KMS-11 (cell line): ENCODE measurements at regions not wholly inside any gene's neighbourhood (a gene's known extent, or its start where the extent isn't known, plus 50 kb on each side); places are given as distances from the start of the nearest gene placed in this dataset.

Experiments
- H2AFZ ChIP-seq: fragments of 200-600 bp; sonication (generic); 2 replicates; pipeline ENCODE4 v1.6.1; 2016; ENCODE audit warnings: antibody characterized with exemption, mixed run types, low read depth
- H3K27ac ChIP-seq: fragments of 200-600 bp; sonication (generic); 2 replicates; pipeline ENCODE4 v1.6.1; 2016; ENCODE audit warnings: mild to moderate bottlenecking, mixed run types
- H3K27me3 ChIP-seq: fragments of 200-600 bp; sonication (generic); 2 replicates; pipeline ENCODE4 v1.6.1; 2017; ENCODE audit warnings: mild to moderate bottlenecking, low read depth, mixed run types, moderate library complexity; ENCODE audit not compliant: insufficient read depth
- H3K36me3 ChIP-seq: fragments of 200-600 bp; sonication (generic); 2 replicates; pipeline ENCODE4 v1.6.1; 2017; ENCODE audit warnings: mild to moderate bottlenecking, mixed run types; ENCODE audit not compliant: insufficient read depth
- H3K4me1 ChIP-seq: fragments of 200-600 bp; sonication (generic); 2 replicates; pipeline ENCODE4 v1.6.1; 2016; ENCODE audit warnings: mild to moderate bottlenecking, low read depth, mixed run types; ENCODE audit not compliant: poor library complexity, severe bottlenecking
- H3K4me2 ChIP-seq: fragments of 200-600 bp; sonication (generic); 2 replicates; pipeline ENCODE4 v1.7.0; 2016; ENCODE audit warnings: mild to moderate bottlenecking, mixed run types
- H3K4me3 ChIP-seq: fragments of 200-600 bp; sonication (generic); IDR thresholded peaks from 2 replicates; pipeline ENCODE4 v1.6.1; 2017; ENCODE audit warnings: low read depth, low read length, mixed read lengths; ENCODE audit not compliant: insufficient read depth
- H3K79me2 ChIP-seq: fragments of 200-600 bp; sonication (generic); 2 replicates; pipeline ENCODE4 v1.6.1; 2016; ENCODE audit warnings: low read depth, mixed run types; ENCODE audit not compliant: insufficient read depth
- H3K9ac ChIP-seq: fragments of 200-600 bp; sonication (generic); 2 replicates; pipeline ENCODE4 v1.6.1; 2016; ENCODE audit warnings: mild to moderate bottlenecking, mixed run types
- H4K20me1 ChIP-seq: fragments of 200-600 bp; sonication (generic); 2 replicates; pipeline ENCODE4 v1.6.1; 2016; ENCODE audit warnings: mild to moderate bottlenecking, mixed run types; ENCODE audit not compliant: insufficient read depth
- TF ChIP-seq, protein P1 (sequence below): fragments of 200-600 bp; sonication (generic); conservative IDR thresholded peaks from 2 replicates; pipeline ENCODE4 v1.6.1; 2017; ENCODE audit warnings: low read depth, mild to moderate bottlenecking, antibody characterized with exemption, low read length, moderate library complexity, mixed read lengths

GRCh38 chr1:230000493-230001184 lies 66.4 kb upstream of the GALNT2 start:
- no peaks in the 10 kb centered on the region for H3K36me3 ChIP-seq
- H3K4me1 ChIP-seq, result peaks cover 10% of the 10 kb centered on the region
- H3K79me2 ChIP-seq, result no peaks in the 10 kb centered on the region
- TF ChIP-seq, protein P1, sequence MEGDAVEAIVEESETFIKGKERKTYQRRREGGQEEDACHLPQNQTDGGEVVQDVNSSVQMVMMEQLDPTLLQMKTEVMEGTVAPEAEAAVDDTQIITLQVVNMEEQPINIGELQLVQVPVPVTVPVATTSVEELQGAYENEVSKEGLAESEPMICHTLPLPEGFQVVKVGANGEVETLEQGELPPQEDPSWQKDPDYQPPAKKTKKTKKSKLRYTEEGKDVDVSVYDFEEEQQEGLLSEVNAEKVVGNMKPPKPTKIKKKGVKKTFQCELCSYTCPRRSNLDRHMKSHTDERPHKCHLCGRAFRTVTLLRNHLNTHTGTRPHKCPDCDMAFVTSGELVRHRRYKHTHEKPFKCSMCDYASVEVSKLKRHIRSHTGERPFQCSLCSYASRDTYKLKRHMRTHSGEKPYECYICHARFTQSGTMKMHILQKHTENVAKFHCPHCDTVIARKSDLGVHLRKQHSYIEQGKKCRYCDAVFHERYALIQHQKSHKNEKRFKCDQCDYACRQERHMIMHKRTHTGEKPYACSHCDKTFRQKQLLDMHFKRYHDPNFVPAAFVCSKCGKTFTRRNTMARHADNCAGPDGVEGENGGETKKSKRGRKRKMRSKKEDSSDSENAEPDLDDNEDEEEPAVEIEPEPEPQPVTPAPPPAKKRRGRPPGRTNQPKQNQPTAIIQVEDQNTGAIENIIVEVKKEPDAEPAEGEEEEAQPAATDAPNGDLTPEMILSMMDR, result no peak
- H3K9ac ChIP-seq, result no peak overlapping the region
- no peak overlapping the region for H3K4me2 ChIP-seq
- no peaks in the 10 kb centered on the region for H3K27me3 ChIP-seq
- no peak overlapping the region for H2AFZ ChIP-seq
- H4K20me1 ChIP-seq, result no peaks in the 10 kb centered on the region
- H3K27ac ChIP-seq, result no peak overlapping the region
- H3K4me3 ChIP-seq, result no peak overlapping the region

DNA sequence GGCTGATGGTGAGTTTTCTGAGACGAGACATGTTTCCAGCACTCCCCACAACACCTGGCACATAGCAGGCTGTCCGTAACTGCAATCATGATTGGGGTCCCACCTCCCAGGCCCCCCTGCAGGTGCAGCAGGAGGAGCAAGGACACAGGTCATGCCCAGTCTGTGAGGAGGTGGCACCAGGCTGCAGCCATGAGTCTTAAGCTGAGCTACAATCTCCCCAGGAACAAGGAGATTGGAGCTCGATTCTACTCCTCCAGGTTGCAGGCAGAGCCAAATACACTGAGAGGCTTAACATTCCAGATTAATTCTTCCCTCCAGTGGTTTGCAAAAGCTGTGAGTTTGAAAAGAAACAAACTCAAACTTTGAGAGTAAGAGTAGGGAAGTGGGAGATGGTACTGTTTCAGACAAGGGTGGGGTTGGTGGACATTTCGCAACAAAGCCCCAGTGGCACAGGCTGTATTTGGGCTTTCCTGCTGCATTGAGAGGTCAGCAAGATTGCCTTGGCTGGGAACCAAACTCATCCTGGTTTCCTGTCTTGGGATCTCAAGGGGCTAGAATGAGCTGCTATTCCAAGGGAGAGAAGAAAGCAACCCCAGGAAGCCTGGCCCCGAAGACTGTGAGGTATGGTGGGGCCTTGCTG lies 64.8 kb upstream of the GALNT2 start:
- no peak overlapping the region for H3K4me2 ChIP-seq
- H3K27ac ChIP-seq, result no peak overlapping the region
- no peak overlapping the region for H3K4me3 ChIP-seq
- H3K27me3 ChIP-seq, result no peaks in the 10 kb centered on the region
- no peaks in the 10 kb centered on the region for H3K4me1 ChIP-seq
- TF ChIP-seq, protein P1, result no peak
- H3K79me2 ChIP-seq, result no peaks in the 10 kb centered on the region
- H3K36me3 ChIP-seq, result no peaks in the 10 kb centered on the region
- no peak overlapping the region for H2AFZ ChIP-seq
- no peak overlapping the region for H3K9ac ChIP-seq
- H4K20me1 ChIP-seq, result no peaks in the 10 kb centered on the region

DNA sequence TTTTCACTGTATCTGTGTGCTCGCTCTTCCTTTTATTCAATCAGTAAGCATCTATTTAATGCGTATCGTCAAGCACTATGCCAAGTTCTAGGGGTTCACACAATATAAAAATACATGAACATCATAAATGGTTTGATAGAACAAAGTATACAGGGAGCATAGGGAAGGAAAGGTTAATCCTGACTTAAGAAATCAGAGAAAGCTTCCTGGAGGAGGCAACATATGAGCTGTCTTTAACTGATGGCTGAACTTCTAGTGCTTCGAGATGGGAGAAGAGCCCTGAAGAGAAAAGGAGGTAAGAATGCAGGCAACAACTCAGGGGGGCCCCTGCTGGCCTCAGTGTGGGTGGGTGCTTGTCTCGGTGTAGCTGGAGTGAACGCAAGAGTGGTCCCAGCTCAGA lies 63.6 kb upstream of the GALNT2 start:
- H3K27me3 ChIP-seq, result no peaks in the 10 kb centered on the region
- H3K36me3 ChIP-seq, result no peaks in the 10 kb centered on the region
- H3K4me2 ChIP-seq, result no peak overlapping the region
- no peaks in the 10 kb centered on the region for H4K20me1 ChIP-seq
- H3K9ac ChIP-seq, result no peak overlapping the region
- no peak overlapping the region for H2AFZ ChIP-seq
- H3K79me2 ChIP-seq, result no peaks in the 10 kb centered on the region
- TF ChIP-seq, protein P1, result no peak
- H3K4me3 ChIP-seq, result no peak overlapping the region
- H3K27ac ChIP-seq, result no peak overlapping the region
- no peaks in the 10 kb centered on the region for H3K4me1 ChIP-seq

GRCh38 chr1:230005040-230005439 lies 62.0 kb upstream of the GALNT2 start:
- H2AFZ ChIP-seq, result no peak overlapping the region
- H3K4me3 ChIP-seq, result no peak overlapping the region

More at GRCh38 chr1:230005040-230005439, 62.0 kb upstream of the GALNT2 start:
- TF ChIP-seq, protein P1, result no peak
- Histone ChIP-seq H3K27me3 (no peaks in the 10 kb centered on the region), H3K9ac (no peak overlapping the region), H3K36me3 (no peaks in the 10 kb centered on the region), H3K79me2 (no peaks in the 10 kb centered on the region), H3K4me2 (no peak overlapping the region), H4K20me1 (no peaks in the 10 kb centered on the region), H3K4me1 (no peaks in the 10 kb centered on the region), H3K27ac (no peak overlapping the region)
